ENCODE measurements at regions not wholly inside any gene's neighbourhood (a gene's known extent, or its start where the extent isn't known, plus 50 kb on each side); places are given as distances from the start of the nearest gene placed in this dataset.

- no peak for TF ChIP-seq SIN3A (IDR thresholded peaks at IDR 0.05; ENCODE audit: borderline replicate concordance, insufficient read depth, low read depth, low read length)
- TF ChIP-seq CTCF (IDR thresholded peaks at IDR 0.05): no peak
- no peak for TF ChIP-seq TCF7L2 (IDR thresholded peaks at IDR 0.05; ENCODE audit: low read depth, low read length)
- TF ChIP-seq REST (IDR thresholded peaks at IDR 0.05; ENCODE audit: insufficient read depth in 1 of 2, low read depth in 2 of 2, low read length in 1 of 2): no peak
Measured at GRCh38 chr20:60300374-60300773, 342.2 kb downstream of the CDH26 start.

All from Panc1 (cell line).